Uterus (tissue), 2 donors: ENCODE measurements at regions not wholly inside any gene's neighbourhood (a gene's known extent, or its start where the extent isn't known, plus 50 kb on each side); places are given as distances from the start of the nearest gene placed in this dataset.
"Not testable (repeated sequence)": the region's sequence is repeated elsewhere in the genome, so short reads cannot be mapped to it uniquely, and the experiment has no call there.

ENCODE experiments used
- CTCF ChIP-seq, 4 experiments: fragments of 200-600 bp in 2 of 4; fragments of 450-650 bp in 2 of 4; sonication (generic) in 2 of 4; IDR thresholded peaks; one replicate each; pipeline ENCODE4 v1.5.1; 2016 to 2019; ENCODE audit warnings: antibody characterized with exemption in 4 of 4, mild to moderate bottlenecking in 2 of 4, moderate library complexity in 1 of 4
- POLR2A ChIP-seq, 2 donors: fragments of 450-650 bp; IDR thresholded peaks; one replicate each; pipeline ENCODE4 v1.6.1; 2016; ENCODE audit warnings: antibody characterized with exemption in 2 of 2, mild to moderate bottlenecking in 1 of 2, moderate library complexity in 1 of 2

DNA sequence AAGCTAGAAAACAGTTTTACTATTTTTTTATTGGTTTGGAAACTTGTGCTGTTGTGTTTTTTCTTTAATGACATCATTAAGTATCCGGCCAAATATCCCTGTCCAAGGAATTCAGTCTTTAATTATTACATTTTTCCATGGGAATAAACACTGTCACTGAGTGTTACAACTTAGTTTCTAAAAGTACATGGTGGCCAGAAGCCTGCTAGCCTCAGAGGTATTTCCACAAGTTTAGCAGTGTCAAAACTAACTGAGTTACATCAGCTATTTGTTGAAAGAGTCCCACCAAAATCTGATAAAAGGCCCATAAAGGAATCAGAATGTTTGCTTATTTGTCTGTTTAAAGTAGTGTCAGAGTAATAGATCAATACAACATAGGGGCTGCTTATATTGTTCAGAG is 331.6 kb downstream of the GOLGA6L6 start:
- not testable (repeated sequence) for TF ChIP-seq CTCF, POLR2A (IDR thresholded peaks at IDR 0.05)
